ENCODE measurements at regions not wholly inside any gene's neighbourhood (a gene's known extent, or its start where the extent isn't known, plus 50 kb on each side); places are given as distances from the start of the nearest gene placed in this dataset.

DNA sequence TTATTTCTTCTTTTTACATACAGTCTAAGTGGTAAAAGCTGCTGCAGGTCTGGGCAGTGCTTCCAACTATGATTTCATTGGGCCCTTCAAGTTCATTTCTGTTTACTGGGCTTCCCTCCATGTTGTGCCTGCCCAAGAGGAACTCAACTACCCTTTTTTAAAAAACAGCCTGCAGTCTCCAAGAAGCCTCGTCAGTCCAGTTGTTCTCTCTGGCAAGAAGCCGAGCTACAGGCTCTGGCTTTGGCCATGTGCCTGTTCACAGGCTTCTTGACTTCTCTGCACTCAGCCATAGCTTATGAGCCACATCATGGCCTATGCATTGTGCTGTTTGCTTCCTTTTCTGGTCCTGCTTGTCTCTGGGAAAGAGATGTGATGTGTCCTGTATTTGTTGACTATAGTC is 119.7 kb upstream of the PJA2 start:
- DNase-seq, result no peak

DNA sequence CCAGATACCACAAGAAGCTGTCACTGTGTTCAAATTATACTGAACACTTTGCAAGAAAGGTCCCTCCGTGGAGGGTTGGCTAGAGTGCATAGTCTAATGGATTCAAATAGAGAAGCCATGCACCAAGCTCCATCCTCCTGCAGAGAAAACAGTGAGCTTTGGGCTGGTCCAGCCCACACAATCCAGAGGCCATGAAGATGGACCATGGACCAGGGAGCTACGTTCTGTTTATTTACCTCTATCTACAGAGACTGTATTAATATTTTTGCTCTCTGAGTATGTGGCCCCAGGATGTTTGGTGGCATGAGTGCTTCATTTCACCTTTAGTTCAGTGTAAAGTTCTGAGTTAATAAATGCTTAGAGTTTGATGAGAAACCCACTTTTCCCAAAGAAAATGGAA is 114.8 kb upstream of the PJA2 start:
- no peak for DNase-seq

DNA sequence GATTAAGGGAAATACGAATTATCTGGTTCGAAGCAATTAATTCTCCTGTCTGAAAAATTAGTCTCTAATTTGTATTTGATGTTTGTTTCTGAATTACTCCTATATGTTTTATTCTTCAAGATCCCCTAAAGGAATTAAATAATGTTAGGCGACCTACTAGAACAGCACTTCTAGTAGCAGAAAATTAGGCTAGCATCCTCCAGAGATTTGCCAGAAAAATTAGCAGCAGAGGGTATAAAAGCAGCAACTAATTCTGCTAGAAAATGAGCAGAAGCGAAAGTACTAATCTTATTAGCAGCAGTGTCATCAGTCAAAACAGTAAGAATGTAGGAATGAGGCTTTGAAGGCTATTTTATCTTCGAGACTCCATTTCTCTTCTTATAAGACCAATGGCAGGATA is 114.3 kb upstream of the PJA2 start:
- no peak for DNase-seq

DNA sequence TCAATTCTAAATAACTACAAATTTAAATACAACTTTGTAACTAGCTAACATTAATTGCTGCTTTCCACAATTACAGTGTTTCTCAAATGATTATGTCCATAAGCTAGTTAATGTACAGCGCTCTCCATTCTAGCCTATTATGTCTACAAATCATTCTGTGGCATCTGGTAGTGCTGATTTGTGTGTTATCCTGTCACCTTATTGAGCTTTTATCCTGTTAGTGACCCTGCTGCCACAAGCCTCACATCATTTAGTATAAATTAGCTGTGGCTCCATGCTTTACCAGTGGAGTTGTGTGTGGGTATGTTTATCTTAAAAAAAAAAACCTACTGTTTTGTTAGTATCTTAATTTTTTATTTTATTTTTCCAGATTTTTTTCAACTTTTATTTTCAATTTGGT is 112.6 kb upstream of the PJA2 start:
- DNase-seq, result no peak

DNA sequence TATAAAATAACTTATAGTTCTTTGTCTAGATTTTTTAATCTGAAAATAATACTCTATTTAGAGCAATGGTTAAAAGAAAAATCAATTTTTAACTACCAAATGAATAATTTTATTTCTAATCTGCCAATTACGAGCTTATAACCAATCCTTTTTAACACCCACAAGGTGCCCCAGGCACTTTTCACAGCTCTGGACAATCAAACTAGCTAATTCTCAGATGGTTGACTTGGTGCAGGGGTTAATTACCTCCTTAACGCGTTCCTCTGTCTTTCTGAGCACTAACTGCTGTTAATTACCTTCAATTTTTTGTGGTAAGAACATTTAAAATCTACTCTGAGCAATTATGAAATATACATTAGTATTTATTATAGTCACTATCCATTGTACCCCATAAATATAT is 109.6 kb upstream of the PJA2 start:
- no peak for DNase-seq

DNA sequence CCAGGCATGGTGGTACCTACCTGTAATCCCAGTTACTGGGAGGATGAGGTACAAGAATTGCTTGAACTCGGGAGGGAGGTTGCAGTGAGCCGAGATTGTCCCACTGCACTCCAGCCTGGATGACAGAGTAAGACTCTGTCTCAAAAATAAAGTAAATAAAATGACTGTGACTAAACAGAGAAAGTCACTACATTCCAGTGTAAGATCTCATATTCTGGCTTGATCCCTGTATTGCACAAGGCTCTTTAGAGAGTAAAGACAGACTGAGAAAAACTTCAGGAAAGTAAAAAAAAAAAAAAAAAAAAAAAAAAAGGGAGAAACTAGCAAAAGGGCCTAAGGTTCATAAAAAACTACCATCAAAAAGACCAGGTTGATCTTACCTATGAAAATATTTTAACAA is 106.6 kb upstream of the PJA2 start:
- DNase-seq, result no peak

DNA sequence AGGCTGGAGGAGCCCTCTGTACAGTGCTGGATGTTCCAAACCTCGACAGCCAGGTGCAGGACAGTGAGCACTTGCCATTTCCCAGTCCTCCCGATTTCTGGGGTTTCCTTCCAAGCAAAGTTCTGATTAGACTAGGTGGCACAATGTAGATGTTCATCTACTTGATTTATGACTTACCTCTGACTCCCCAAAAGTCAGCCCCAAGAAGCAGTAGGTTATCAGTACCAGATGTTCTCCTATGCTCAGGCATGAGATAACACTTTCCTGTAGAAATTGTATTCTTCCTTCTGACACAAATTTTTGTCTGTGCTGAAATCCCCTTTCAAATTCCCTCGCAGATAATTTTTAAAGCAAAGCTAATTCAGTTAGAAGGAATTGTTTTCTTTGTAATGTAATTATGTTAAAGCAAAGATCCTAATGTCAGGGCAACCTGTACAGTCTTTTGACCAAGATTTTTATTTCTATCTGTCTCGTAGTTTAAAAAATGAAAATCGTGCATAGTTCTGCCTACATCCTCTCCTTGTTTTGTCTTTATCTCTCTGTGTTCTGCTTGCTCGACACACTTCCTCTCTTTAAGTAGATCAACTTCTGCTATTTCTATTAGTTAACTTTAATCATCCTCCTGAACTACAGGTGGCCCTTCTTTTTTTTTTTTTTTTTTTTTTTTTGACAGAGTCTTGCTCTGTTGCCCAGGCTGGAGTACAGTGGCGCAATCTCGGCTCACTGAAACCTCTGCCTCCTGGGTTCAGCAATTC is 102.4 kb upstream of the PJA2 start:
- DNase-seq, result no peak

DNA sequence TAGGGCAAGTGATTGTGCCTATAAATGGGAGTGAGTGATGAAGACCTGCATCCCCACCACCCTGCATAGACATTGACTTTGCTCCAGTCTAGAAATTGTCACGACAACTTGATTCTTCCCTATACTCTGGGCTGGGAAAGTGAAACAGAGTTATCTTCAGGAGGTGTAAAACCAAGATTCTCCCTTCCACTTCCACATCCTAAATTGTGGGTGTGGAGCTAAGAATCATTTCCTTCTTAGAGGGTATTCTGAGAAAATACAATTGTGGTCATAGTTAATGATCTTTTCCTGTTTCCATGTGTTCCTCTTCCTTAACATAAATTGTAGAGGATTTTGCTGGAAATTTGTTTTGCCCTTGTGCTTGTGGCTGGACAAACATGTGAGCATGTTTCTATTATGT is 96.8 kb upstream of the PJA2 start:
- DNase-seq, result no peak

DNA sequence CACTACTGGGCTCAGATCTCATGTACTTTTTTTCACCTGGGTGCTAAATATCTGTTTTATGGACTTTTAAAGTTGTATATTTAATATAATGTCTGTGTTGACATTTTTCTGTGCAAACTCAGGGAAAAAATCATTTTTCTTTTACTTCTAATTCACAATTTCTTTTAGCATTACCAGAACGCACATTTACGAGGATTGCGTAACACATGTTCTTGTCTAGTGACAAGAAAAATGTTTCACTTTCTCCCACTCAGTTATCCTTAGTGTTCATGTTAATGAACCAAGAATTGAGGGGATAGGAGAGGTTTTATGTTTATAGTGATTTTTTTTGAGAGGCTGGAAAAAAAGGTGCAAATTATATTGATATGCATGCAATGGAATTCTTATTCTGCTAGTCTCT is 86.3 kb upstream of the PJA2 start:
- DNase-seq, result no peak

DNA sequence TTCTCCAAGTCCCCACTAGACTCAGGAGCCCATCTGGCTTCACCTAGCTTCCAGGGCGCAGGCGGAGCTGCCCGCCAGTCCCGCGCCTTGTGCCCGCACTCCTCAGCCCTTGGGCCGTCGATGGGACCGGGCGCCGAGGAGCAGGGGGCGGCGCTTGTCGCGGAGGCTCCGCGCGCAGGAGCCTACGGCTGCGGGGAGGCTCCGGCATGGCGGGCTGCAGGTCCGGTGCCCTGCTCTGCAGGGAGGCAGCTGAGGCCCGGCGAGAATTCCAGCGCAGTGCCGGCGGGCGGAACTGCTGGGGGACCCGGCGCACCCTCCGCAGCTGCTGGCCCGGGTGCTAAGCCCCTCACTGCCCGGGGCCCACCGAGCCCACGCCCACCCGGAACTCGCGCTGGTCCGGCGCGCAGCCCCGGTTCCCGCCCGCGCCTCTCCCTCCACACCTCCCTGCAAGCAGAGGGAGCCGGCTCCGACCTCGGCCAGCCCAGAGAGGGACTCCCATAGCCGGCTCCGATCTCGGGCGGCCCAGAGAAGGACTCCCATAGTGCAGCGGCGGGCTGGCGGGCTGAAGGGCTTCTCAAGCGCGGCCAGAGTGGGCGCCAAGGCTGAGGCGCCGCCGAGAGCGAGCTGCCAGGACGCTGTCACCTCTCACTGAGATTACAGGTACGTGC is 78.1 kb upstream of the PJA2 start:
- no peak for DNase-seq

DNA sequence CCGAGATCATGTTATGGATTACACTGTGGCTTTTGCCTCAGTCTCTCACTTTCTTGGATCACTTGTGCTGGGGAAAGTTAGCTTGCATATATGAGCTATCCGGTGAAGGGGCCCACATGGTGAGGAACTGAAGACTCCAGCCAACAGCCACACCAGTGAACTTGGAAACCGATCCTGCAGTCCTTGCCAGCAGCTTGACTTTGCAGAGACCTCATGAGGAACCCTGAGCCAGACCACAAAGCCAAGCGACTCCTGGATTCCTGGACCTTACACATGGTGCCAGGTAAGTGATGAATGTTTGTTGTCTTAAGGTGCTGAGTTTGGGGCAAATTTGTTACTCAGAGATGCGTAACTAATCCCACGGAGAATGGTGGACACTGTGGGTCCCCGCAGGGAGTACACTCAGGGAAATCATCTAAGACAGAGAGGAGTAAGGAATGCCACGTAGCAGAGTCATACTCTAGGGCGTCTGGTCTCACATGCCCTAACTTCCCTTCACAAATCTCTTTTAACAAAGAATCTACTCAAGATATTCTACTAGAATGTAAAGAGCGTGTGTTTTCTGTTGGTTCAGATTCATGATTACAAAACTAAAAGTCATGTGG is 76.5 kb upstream of the PJA2 start:
- no peak for DNase-seq

DNA sequence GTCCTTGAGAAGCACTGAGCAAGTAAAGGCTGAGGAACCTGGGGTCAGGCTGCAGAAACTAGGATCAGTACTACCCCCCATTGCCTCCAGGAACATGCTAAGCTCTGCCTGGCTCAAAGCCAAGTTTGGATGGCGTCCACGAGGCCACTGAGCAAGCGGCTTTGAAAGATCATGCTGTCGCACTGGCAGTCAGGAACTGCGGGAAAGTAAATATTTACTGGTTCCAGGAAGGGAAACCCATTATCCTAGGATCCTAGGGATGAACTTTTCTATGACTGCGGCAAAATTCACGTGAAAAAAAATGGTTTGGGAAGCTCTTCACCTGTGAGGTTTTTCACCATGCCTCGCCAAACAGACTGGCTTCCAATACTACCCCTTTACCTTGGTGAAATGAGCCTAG is 75.3 kb upstream of the PJA2 start:
- DNase-seq, result no peak

DNA sequence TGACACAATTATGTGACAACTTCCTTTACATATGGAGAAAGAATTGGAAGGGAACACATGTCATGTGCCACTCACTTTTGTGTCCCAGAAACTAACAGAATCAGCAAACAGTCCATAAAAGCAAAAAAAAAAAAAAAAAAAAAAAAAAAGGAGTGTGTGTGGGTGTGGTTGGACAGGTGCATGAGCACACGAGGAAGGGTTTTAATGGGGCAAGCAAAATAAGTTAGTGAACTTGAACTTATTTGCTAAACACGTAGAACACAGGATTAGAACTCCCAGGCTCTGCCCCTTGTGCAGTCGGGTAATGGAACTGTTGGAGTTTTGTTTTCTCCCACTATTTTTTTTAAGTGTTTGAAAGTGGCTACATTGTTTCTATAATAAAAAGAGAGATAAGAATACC is 74.8 kb upstream of the PJA2 start:
- DNase-seq, result no peak

DNA sequence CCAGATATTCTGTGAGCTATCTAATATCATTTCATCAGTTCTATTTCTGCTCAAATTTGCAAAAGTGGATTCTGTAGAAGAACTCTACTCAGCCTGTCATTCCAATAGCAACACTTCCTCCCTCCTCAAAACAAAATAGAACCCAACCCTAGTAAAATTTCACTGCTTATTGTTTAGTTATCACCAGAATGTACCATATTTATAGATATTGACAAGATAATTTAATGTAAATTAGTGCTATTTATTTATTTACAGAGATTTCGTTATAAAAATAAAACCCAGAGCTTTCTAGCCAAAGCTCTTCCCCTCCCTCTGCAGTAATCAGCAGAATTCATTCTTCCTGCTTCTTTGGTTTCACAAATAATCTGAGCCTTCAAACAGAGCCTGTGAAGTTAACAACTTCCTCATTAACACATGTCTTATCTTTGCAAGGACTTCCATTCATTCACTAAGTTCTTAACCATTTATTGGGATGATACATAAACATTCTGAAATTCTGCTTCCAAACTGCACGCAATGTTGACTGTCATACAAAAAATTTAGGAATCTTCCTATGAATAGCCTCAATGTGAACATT is 73.7 kb upstream of the PJA2 start:
- DNase-seq, result no peak

DNA sequence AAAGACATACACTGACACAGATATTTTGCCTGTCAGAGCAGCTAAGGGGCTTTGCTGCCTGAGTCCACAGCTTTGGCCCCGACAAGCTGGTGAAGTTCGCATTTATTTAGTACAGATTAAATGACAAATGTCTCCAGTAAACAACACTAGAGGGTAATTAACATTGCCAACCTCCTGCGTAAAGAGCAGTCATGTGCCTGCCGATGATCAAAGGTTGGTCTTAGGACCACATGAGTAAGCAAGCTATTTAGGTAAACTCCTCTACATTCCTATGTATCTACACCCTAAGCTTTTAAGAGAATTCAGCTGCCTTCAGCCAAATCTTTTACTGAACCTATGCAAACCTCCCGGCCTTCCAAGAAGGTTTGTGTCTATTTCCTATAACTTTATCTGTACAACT is 73.0 kb upstream of the PJA2 start:
- DNase-seq, result no peak

DNA sequence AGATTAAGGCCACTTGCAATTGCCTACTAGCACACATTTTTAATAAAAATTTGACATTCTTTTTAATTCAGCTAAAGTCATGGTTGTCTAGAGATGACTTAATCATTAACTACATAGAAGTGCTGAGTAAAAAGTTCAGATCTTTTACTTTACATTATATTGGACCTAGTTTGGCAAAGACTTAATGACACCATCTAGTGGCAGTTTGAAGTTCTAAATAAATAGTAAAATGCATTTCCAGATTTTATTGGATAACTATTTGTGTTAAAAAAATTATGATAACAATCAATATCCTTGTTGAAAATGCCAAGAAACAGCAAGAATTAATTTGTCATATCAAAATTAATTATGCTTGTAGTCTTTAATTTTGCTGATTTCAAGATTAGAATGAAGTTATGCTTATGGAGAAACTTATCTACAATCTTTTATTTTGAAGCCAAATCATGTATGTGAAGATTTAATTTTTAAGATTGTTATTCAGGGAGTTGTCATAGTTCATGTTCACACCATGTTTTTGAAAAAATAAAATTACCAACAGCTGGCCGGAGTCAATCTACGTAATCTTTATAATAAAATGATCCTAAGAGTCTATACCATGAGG is 69.6 kb upstream of the PJA2 start:
- DNase-seq, result no peak

DNA sequence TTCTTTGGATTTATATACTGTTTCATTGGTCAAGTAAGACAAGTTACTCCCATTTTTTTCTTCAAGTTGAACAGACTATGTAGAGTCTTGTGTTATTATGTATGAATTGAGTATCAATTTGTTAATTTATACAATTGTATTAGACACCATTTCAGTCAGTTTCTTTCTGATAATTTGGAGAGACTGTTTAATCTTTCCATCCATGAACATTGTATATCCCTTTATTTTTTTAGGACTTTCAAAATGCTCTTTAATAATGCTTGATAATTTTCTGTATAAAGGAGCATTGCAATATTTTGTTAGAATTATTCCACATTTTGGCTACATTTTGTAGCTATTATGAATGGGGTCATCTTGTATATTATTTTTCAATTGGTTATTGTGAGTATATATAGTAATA is 69.1 kb upstream of the PJA2 start:
- DNase-seq, result no peak

DNA sequence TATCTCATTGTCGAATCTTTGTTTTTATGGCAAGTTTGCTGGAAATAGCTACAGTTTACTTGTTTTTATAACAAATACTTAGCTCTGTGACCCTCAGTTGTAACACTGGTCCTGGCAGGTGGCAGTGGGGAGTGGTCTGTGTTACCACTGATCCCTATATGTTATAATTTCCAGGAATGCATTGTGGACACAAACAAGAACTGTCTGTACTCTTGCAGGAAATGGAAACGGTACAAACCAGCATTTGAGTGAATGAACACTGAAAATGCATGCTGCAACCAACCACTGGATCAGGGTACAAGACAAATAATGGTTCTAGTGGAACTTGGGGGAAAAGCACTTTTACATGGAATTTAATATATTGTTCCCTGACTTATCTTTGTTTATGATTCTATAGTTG is 66.5 kb upstream of the PJA2 start:
- no peak for DNase-seq

DNA sequence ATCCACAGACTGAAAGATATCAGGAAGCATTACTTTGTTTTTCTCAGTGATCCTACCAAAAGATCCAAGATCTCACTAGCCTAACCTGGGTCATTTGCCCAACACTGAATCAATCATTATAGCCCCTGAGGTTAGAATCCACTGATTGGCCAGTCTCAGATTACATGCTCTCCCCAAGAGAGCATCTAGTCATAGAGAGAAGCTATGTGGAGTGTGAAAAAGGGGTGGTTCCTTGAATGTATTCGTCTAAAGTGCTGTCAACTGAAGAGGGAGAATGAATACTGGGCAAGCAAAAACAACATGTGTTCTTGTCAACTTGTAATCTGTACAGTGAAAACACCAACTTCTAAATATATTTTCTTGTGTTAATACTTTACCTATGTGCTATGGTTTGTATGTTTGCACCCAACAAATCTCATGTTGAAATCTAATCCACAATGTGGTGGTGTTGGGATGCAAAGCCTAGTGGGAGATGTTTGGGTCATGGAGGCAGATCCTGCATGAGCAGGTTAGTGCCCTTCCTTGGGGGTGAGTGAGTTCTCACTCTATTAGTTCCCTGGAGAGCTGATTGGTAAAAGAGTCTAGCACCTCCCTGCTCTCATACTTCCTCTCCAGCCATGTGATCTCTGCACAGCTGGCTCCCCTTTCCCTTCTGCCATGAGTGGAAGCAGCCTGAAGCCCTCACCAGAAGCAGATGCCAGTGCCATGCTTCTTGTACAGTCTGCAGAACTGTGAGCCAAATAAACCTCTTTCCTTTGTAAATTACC is 60.3 kb upstream of the PJA2 start:
- no peak for DNase-seq

DNA sequence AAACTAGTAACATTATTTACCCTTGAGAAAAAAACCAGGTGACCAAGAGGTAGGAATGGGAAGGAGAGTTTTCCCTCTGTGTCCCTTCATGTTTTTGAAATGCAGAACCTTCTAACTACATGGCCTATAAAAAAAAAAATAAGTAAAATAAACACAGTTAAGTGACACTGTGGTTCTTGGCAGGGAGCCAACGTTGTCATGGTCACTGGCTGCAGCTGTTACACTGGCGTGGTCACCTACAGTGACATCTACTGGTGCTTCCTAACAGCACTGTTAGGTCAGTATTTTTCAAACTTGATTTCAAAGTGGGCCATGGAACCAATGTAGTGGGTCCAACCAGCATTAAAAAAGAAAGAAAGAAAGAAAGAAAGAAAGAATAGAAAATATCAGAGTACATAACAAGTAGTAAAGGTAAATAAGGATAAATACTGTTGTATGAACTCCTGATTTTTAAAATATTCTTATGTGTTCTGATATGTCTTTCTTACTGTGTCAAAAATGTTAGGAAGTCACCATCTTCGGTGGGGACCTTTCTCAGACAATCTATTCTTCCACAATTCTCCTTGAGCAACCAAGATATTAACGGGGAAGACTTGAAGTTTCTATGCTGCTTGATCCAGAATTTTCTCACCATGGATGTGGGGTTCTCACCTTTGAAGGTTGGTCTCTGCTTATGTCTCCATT is 59.1 kb upstream of the PJA2 start:
- peak; percentile 51 for DNase-seq

DNA sequence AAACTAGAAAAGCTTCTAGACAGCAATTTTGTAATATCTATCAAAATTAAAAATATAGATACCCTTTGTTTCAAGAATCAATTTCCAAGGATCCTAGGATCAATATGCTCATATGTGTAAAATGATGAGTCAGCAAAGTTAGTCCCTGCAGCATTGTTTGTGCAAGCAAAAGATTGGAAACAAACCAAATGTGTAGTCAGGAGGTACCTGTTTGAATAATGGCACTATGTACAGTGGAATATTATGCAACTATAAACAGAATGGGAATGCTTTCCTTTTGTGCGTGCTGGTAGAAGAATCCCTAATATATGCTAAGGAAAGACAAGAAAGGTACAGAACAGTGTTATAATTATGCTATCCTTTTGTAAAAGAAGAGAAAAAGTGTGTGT is 58.5 kb upstream of the PJA2 start:
- DNase-seq, result no peak

DNA sequence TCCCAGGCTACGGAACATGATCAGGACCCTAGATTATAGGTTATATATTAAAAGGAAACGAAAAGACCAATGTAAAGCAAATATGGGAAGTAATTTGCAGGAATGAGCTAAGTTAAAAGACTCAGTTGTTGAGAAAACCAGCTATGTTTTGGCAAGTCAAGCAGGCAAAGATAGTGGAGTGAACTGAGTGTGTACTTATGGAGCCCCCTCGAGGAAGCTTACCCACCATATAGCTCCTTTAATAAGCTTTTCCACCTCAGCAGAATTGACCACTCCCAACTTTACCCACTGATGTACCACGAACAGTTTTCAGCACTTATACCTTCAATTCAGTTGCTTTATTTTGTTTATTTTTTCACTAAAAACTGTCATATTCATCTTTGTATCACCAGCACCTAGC is 57.3 kb upstream of the PJA2 start:
- no peak for DNase-seq

All from stimulated activated CD4-positive, alpha-beta T cell treated with anti-CD3 and anti-CD28 coated beads, Interleukin-12 subunit alpha, Interleukin-12 subunit beta, amount 100 ng/mL, for 4 hours (primary cell).